ENCODE measurements at regions not wholly inside any gene's neighbourhood (a gene's known extent, or its start where the extent isn't known, plus 50 kb on each side); places are given as distances from the start of the nearest gene placed in this dataset.

DNA sequence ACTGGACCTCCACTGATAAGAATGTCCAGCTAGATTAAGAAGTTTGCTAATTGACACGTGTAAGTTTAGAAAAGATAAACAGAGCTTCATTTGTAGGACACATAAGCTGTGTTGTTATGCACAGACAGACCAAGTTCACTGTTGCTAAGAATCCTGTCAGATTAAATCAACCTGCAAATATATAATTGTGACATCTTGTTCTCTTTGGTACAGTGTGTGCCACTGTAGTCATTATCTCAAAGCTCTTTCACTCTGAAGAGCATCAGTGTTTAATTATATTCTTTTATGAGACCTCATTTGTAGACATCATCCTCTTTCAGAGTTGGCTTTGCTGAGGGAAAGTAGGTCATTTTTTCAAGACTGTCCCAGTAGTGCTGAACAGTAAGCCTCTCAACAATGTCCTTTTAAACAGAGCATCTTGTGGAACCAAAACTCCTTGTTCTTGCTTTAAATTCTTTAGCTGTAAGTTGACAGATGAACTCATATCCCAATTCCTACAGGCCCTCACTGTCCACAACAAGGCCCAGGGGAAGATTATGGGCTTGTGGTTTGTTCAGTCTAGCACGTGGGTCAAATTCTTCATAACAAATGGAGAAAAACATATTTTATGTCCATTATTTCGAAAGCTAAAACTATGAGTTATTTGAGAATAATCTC, 252.4 kb downstream of the HDGFL1 start:
- no peak for DNase-seq

DNA sequence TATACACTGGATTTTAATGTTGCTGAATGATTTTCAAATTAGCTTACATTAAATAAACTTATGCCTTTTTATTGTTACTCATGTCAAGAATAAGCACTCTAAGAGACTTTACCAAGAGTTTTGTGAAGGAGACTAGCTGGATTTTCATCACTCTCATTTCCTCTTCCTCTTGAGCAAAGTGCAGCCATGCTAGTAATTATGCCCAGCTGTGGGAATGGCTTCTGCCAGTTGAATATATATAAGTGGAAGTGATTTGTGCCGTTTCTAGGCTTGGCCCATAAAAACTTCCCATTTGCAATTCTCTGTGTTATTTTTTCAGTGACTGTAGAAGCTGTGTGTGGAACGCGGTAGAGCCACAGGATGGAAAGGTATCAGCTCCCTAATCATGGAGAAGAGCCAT, 255.8 kb downstream of the HDGFL1 start:
- DNase-seq, result no peak

DNA sequence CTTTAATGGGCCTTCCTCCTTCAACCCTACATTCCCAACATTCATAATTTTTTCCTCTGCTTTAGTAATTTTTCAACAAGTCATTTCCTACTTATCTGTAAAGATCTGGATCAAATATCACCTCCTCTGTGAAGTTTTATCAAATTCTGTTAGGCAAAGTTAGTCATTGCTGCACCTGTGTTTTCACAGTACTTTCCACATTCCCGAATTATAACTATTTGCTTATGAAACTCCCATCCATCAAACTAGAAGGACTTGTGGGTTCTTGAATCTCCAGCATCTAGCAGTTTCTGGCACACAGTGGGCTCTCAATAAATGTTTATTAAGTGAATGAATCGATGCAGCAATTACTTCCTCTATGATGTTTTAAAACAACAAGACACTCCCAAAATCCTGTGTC, 257.6 kb downstream of the HDGFL1 start:
- no peak for DNase-seq

DNA sequence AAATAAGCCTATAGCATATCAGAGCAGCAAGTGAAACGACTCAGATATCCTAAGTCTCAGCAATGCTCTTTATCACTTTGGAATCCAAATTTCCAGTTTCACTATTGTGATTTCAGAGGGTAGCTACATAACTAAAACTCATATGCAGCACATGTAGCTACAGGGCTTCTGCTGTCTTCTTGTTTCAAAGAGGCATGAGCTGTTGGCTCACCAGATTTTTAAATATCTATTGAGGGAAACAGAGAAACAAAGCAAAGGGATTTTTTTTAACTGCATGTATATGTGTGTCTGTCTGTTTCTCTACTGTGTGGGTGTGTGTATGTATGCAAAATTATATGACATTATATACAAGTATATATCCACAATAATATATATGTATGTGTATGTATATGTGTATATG, 258.4 kb downstream of the HDGFL1 start:
- DNase-seq, result no peak

DNA sequence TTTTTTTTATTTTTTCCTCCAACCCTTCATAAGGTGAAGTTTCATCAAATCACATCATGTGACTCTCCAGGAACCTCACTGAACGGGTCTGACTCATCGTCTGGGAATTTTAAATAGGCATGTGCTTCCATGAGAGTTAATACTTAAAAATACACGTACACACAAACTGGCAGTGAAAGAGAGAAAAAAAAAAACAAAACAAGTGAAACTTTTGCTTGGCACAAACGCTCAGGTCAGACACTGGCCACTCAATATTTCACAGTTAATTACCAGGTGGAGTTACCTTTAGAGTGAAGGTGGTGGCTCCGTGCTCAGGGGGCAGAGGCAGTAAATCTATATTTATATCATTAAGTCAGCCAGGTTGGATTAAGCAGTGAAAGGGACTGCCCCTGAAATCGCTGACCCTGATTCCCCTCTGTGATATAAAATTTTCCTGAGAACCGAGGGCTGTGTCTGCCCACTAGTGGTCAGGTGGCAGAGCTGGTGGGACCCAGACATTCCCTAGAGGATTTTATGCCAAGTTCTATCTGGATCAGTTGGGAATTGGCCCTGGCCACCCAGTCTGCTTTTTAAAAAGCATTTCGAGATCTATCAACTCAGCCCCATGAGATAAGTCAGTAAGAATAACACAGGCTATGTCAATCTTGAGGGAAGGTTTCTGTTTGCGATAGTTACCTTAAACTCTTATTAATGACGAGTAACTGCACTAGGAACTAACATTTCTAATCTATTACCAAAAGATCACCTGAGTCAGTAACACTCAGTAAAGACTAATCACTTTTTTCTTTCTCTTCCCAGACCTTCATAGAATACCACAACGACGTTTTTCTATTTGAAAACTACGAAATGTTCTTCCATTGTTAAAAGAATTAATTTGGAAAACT, 259.1 kb downstream of the HDGFL1 start:
- no peak for DNase-seq

DNA sequence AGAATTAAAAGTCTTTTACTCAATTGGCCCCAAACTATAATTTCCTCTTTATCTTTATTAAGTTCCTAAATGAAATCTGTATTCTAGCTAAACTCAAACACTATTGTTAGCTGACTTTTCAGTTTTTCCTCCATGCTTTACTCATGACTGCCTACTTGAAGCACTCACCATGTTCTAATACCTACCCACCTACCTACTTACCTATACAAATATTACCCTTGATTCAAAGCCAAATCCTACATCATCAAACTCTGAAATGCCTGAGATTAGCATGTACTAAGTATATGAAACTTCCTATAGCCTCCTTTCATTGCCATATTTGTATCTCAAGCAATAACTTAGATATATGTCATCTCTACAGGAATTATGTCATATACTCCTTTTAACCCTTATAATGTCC, 259.7 kb downstream of the HDGFL1 start:
- DNase-seq, result no peak

DNA sequence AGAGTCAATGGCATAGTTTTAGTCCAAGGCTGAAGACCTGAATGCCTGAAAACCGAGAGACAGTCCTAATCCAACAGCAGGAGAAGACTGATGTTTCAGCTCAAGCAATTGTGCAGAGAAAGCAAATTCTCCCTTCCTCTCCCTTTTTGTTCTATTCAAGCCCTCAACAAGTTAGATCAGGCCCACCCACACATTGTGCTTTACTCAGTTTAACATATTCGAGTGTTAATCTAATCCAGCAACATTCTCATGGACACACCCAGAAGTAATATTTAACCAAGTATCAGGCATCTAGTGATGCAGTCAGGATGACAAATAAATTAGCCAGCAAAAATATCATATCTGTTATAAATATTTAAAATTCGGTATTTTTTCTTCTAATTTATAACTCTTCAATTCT, 261.1 kb downstream of the HDGFL1 start:
- DNase-seq, result no peak

DNA sequence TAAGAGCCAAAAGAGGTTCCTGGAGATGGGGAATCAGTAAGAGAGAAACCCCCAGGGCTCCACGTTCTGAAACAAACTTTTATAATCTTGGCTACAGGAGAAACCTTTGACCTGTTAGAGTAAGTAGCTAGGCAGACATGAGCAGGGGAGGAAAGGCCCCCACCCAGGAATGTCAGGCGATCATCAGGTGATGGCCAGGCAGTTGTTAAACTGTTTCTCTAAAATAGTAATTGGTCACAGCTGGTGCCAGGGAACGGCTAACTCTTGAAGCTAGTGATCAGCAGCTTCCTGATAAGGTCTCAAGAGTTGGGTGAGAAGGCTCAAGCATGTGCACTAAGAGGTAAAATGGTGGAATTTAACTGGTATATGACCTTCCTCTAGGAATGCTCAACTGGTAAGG, 263.8 kb downstream of the HDGFL1 start:
- DNase-seq, result no peak

DNA sequence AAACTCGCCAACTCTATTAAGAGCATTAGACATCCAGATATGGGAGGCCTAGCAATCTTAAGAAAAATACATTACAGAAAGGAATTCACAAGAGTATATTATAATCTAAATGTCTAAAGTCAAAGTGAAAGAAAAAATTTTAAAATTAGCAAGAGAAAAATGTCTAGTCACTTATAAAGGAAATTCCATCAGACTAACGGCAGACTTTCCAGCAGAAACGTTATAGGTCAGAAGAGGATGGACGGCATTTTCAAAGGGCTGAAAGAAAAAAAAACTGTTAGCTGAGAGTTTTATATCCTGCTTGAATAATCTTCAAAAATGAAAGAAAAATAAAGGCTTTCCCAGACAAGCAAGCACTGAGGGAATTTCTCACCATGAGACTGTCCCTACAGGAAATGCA, 269.0 kb downstream of the HDGFL1 start:
- no peak for DNase-seq

DNA sequence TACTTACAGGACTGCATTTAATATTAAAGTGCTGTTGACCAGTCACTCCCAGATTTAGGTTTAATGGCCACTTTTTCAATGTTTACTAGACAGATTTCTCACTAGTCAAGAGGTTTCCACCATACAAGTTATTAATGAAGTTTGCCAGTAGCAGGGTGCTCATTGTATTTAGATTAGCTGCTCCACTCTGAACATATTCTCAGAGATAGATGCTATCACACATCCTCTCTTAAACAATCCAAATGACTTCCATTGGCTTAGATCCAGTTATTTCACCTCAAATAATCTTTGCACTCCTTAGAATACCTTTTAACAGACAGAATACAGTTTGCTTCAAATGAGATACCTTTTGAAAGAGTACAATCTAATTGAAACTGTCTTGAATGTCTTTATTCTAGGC, 276.1 kb downstream of the HDGFL1 start:
- no peak for DNase-seq

DNA sequence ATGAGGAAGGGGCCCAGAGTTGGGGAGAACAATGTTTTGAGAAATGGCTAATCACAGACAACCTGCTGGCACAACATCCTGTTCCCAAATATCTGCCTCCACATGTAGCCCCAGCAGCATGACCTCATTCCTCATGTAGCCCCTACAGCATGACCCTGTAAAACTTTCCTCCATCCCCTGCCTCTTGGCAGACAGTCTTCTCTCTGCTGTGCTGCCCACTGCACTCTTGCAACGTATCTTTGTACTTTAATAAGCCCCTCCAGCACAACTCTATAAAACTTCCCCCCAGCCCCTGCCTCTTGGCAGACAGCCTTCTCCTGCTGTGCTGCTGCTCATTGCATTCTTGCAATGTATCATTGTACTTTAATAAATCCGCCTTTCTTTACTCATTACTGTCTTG, 278.8 kb downstream of the HDGFL1 start:
- DNase-seq, result no peak

DNA sequence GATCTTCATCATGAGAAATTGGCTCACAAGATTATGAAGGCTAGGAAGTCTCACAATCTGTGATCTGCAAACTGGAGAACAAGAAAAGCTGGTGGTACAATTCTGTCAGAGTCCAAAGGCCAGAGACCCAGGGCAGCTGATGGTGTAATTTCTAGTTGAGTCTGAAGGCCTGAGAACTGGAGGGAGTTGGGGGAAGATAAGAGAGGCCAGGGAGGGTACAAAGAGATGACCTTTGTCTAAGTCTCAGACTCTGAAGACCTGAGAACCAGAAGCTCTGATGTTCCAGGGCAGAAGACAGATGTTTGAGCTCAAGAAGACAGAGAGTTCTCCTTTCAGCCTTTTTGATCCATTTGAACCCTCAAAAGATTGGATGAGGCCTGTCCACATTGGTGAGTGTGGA, 280.6 kb downstream of the HDGFL1 start:
- DNase-seq, result no peak

DNA sequence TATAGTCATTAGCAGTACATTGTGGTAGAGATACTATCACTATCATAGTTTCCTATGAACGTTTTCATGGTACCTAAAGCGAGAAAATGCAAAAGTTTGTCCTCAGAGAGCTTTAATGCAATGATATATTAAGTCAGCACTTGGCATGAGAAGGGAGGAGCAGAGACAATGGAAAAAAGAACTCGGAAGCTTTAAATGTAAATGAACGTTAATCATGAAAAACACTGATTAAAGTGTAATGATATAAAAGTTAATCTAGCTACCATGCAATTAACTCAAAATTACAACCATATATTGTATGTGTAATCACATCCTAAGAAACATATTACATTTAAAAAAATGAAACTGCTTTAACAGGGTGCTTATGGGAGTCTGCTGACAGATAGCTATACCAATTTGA, 282.7 kb downstream of the HDGFL1 start:
- DNase-seq, result no peak

DNA sequence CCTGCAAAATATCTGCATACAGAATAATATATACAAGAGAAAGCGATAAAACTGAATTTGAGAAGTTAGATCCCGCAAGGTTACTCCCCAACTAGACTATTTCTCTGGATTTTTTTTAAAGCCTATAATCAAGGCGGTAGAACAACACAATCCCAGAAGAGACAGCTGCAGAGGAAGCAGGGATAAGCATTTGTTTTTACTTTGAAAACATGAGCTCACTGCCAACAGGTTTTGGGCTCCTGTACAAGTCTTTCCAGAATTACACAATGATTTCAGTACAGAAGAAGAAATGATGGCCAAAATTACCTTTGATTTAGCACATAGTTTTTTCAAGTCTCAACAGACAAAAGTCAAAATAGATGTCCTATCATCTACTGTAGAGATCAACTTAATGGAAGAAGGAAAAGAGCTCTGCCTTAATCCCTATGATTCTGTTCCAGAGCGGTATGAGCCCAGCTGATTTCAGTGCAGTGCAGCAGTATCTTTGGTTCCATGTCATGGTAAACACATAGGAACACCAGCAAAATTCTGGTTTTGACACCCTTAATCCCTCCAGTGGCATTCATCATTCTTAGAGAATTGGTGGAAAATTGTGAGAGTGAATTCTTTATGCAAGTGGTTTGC, 304.3 kb downstream of the HDGFL1 start:
- DNase-seq, result no peak

DNA sequence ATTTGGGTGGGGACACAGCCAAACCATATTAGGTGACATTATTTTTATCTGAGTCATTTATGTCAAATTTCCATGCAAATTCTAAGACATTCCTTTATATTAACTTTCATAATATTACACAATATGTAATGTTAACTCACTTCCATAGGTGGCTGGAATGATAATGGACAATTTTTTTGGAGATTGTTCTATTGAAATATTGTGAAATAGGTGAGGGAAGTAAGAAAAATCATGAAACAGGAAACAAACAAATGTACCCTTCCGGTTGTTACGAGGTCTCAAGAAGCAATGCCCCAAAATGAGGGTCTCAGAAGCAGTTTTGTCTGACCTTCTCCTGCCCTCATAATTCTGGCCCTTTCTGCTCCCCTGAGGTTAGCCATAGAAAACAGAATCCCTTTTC, 306.5 kb downstream of the HDGFL1 start:
- DNase-seq, result no peak

DNA sequence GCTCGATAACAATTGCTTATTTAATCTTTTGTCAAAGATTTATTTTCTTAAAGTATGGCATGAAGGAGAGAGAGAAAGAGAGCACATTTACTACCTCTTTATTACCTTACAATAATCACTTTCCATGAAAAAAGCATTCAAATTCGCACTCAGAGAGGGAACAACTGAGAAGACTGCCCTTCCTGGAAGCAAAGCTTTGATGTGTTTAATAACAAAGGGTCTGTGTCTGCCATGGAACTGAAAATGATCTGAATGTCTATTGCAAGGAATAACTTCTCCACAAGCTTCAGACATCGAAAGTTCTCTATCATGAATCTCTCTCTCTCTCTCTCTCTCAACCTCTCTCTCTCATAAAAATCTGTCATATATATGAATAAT, 308.9 kb downstream of the HDGFL1 start:
- DNase-seq, result no peak

DNA sequence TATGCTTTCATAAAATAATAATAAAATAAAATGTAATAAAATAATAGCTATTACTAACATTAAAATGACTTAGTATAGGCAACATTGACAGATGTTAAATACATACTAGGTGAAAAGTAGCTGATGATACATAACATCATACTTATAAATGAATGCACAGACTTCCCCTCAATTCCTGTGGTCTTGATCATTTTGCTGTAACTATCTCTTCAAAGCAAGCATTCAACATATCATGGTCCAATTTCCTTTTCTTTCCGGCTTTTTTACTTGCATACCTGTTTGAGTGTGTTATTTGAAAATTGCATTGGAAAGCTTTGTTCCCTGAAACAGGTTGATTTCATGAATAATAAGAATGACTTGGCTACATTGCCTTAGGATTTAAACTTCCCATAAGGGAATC, 309.3 kb downstream of the HDGFL1 start:
- no peak for DNase-seq

DNA sequence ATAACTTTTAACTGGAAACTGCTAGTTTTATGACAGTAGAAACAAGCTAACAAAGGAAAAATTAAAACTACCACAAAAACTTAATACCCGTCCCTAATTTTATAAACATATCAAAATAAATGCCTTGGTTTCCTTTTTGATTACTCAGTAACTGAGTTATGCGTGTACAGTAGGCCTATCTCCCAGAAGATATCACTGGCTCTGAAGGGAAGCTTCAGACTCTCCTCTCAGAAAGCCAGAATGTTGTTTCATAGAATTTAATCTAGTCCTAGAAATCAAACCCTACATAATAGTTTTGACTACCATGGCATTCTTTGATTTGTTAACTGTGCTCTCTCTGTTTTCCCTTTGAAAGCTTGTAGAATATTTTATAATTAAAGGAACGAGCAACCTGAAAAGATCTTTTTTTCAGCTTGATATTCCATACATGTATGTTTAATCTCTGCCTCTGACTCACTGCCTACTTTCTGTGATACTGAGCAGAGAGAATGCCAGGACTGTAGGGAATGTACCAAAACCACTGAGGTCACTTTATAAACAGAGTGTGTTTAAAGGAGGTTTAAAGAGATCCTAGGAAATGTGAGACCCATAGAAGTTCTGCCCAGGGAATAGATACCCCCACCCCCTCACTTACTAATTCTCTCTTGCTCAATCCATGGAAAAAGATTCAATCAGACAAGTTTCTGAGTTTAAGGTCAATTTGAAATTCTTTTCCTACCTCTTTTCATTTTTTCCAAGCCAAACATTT, 311.5 kb downstream of the HDGFL1 start:
- DNase-seq, result no peak

DNA sequence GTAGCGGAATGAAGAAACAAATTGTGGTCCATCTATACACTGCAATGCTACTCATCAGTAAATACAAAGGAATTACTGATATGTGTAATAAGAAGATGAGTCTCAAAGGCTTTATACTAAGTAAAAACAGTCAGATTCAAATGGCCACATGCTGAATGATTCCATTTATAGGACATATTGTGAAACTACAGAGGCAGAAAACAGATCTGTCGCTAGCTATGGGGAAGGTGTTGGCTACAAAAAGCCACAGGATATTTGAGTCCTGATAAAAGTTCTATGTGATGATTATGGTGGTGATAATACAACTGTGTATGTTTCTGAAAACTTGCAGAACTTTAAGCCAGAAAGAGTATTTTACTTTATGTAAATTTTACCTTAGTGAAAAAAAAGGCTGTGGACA, 313.2 kb downstream of the HDGFL1 start:
- DNase-seq, result no peak

DNA sequence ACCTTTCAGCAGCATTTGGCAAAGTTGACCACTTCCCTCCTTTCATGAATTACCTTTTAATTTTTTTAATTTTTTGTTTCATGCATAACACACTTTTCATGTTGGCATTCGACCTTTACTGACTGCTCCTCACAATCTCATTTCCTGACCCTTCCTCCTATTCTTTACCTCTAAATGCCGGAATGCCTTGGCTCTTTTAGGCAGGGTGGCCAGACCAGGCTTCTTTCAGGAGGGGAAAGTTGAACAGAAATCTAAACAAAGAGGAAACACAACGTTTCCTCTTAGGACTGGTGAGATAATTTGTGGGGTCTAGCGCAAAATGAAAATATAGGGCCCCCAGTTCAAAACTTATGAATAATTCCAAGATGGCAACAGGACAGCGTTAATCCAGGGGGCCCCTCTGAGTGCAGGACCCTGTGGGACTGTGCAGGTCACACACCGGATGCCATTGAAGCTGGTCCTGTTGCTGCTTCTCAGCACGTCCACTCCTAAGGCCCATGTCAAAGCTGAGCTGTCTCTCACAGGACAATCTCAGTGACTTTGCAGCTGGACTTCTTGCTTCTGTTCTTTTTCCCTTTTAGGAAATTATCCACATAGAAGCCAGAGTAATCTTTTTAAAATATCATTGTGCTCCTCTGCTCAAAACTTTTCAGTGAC, 313.8 kb downstream of the HDGFL1 start:
- DNase-seq, result no peak

DNA sequence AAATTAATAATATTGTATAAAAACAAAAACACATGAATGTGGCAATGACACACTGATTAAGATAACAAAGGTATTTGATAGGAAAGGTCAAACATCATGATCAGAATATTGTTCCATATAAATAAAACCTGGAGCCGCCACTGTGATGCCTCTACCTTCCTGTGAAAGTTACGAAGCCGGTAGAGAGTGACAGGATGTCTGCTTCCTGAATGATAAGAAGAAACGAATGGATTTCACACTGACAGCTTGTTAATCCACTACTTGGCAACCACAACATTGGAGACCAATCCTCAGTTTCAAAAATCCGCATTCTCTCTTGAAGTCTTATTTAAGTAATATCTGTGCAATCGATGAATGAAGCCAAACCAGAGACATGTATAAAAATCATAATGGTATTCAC, 315.1 kb downstream of the HDGFL1 start:
- DNase-seq, result no peak

DNA sequence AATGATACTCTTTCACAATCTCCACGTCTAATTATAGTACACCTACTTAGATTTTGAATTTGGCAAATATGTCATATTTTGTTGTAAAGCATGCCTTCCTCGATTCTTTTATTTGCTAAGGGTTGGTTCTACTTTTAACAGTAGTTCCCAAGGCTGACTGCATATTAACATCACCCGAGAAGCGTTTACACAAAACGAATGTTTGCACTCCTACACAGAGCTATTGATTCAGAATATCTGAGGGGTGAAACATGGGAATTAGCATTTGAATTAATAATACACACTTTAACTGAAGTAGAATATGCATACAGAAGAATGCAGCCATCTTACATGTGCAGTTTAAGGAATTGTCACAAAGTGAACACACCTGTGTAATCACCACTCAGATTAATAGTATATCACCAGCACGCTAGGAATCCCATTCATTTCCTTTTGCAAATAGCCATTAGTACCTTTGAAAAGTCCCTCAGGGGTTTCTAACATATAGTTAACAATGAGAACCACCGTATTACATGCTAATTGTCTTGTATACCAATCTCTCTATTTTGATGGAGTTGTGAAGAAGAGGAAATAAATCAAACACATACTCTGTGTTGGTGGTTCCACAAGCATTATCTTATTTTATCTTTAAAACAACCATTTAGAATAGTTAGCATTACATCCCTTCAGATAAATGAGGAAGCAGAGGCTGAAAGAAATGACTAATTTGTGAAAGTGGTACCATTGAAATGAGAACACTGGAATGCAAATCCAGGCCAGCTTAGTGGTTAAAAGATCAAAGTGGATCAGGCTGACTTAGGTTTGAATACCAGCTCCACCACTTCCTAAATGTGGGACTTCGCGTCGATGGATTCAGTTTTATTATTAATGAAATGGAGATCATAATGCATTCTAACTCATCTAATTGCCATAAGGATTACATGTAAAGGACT, 317.6 kb downstream of the HDGFL1 start:
- no peak for DNase-seq
